ENCODE measurements at regions not wholly inside any gene's neighbourhood (a gene's known extent, or its start where the extent isn't known, plus 50 kb on each side); places are given as distances from the start of the nearest gene placed in this dataset.

- no peak overlapping the region for H3K4me3 ChIP-seq (ENCODE audit: low read depth, low read length)
- DNase-seq (ENCODE audit: low read depth) = no peak
- no peaks in the 10 kb centered on the region for H3K36me3 ChIP-seq (ENCODE audit: control insufficient read depth, insufficient read depth, low read length)
- no peaks in the 10 kb centered on the region for H3K27me3 ChIP-seq (ENCODE audit: control insufficient read depth, insufficient read depth, low read length)
- no peak for TF ChIP-seq CTCF (IDR thresholded peaks at IDR 0.05; ENCODE audit: insufficient read depth, low read length, poor library complexity, severe bottlenecking)
Observed at GRCh38 chr11:80698637-80699036, 1257.8 kb upstream of the TENM4 start.

- no peak overlapping the region for H3K4me3 ChIP-seq (ENCODE audit: low read depth, low read length)
- no peak for TF ChIP-seq CTCF (IDR thresholded peaks at IDR 0.05; ENCODE audit: insufficient read depth, low read length, poor library complexity, severe bottlenecking)
- no peaks in the 10 kb centered on the region for H3K36me3 ChIP-seq (ENCODE audit: control insufficient read depth, insufficient read depth, low read length)
- no peaks in the 10 kb centered on the region for H3K27me3 ChIP-seq (ENCODE audit: control insufficient read depth, insufficient read depth, low read length)
- no peak for DNase-seq (ENCODE audit: low read depth)
Observed at GRCh38 chr11:80694385-80694784, 1253.6 kb upstream of the TENM4 start.

- no peak for TF ChIP-seq CTCF (IDR thresholded peaks at IDR 0.05; ENCODE audit: insufficient read depth, low read length, poor library complexity, severe bottlenecking)
- H3K4me3 ChIP-seq (ENCODE audit: low read depth, low read length) = no peak overlapping the region
- no peaks in the 10 kb centered on the region for H3K36me3 ChIP-seq (ENCODE audit: control insufficient read depth, insufficient read depth, low read length)
- H3K27me3 ChIP-seq (ENCODE audit: control insufficient read depth, insufficient read depth, low read length) = no peaks in the 10 kb centered on the region
- DNase-seq (ENCODE audit: low read depth) = no peak
Observed at GRCh38 chr11:80687941-80688340, 1247.1 kb upstream of the TENM4 start.

GRCh38 chr11:80686889-80687288 lies 1246.1 kb upstream of the TENM4 start:
- H3K36me3 ChIP-seq (ENCODE audit: control insufficient read depth, insufficient read depth, low read length) = no peaks in the 10 kb centered on the region
- no peaks in the 10 kb centered on the region for H3K27me3 ChIP-seq (ENCODE audit: control insufficient read depth, insufficient read depth, low read length)
- no peak for TF ChIP-seq CTCF (IDR thresholded peaks at IDR 0.05; ENCODE audit: insufficient read depth, low read length, poor library complexity, severe bottlenecking)
- DNase-seq (ENCODE audit: low read depth) = no peak
- no peak overlapping the region for H3K4me3 ChIP-seq (ENCODE audit: low read depth, low read length)

GRCh38 chr11:80673566-80673965 lies 1232.7 kb upstream of the TENM4 start:
- H3K36me3 ChIP-seq (ENCODE audit: control insufficient read depth, insufficient read depth, low read length) = no peaks in the 10 kb centered on the region
- no peak for TF ChIP-seq CTCF (IDR thresholded peaks at IDR 0.05; ENCODE audit: insufficient read depth, low read length, poor library complexity, severe bottlenecking)
- no peak overlapping the region for H3K4me3 ChIP-seq (ENCODE audit: low read depth, low read length)

GRCh38 chr11:80669620-80670019 lies 1228.8 kb upstream of the TENM4 start:
- no peak for DNase-seq (ENCODE audit: low read depth)
- no peaks in the 10 kb centered on the region for H3K36me3 ChIP-seq (ENCODE audit: control insufficient read depth, insufficient read depth, low read length)
- H3K4me3 ChIP-seq (ENCODE audit: low read depth, low read length) = no peak overlapping the region
- no peaks in the 10 kb centered on the region for H3K27me3 ChIP-seq (ENCODE audit: control insufficient read depth, insufficient read depth, low read length)
- TF ChIP-seq CTCF (IDR thresholded peaks at IDR 0.05; ENCODE audit: insufficient read depth, low read length, poor library complexity, severe bottlenecking) = no peak

More at GRCh38 chr11:80673566-80673965, 1232.7 kb upstream of the TENM4 start:
- no peak for DNase-seq (ENCODE audit: low read depth)
- H3K27me3 ChIP-seq (ENCODE audit: control insufficient read depth, insufficient read depth, low read length) = no peaks in the 10 kb centered on the region
